ENCODE measurements at regions not wholly inside any gene's neighbourhood (a gene's known extent, or its start where the extent isn't known, plus 50 kb on each side); places are given as distances from the start of the nearest gene placed in this dataset.

- no peak for TF ChIP-seq POLR2A (IDR thresholded peaks at IDR 0.05)
- TF ChIP-seq, protein P1, sequence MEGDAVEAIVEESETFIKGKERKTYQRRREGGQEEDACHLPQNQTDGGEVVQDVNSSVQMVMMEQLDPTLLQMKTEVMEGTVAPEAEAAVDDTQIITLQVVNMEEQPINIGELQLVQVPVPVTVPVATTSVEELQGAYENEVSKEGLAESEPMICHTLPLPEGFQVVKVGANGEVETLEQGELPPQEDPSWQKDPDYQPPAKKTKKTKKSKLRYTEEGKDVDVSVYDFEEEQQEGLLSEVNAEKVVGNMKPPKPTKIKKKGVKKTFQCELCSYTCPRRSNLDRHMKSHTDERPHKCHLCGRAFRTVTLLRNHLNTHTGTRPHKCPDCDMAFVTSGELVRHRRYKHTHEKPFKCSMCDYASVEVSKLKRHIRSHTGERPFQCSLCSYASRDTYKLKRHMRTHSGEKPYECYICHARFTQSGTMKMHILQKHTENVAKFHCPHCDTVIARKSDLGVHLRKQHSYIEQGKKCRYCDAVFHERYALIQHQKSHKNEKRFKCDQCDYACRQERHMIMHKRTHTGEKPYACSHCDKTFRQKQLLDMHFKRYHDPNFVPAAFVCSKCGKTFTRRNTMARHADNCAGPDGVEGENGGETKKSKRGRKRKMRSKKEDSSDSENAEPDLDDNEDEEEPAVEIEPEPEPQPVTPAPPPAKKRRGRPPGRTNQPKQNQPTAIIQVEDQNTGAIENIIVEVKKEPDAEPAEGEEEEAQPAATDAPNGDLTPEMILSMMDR (IDR thresholded peaks at IDR 0.05), result no peak
These were observed 182.2 kb upstream of the CDH2 start for GRCh38 chr18:28359176-28359575.

Measured in body of pancreas (tissue), 4 donors.